Thoracic aorta (tissue), 2 donors: ENCODE measurements at regions not wholly inside any gene's neighbourhood (a gene's known extent, or its start where the extent isn't known, plus 50 kb on each side); places are given as distances from the start of the nearest gene placed in this dataset.

ENCODE experiments used
- ATAC-seq: fragments of 150-250 bp; one replicate; pipeline ENCODE4 v1.8.0; 2017; ENCODE audit warnings: low read depth; ENCODE audit not compliant: insufficient number of reproducible peaks, low FRiP score
- DNase-seq: peaks from one replicate; pipeline ENCODE4 v3.0.0-alpha.2; 2020; ENCODE audit warnings: low spot score
- H3K27ac ChIP-seq, 2 donors: fragments of 200-600 bp; sonication (generic); 1 replicate in 1 of 2; 2 replicates in 1 of 2; pipeline ENCODE4 v1.5.1; 2016; ENCODE audit warnings: mild to moderate bottlenecking in 2 of 2, moderate library complexity in 2 of 2
- H3K27me3 ChIP-seq: fragments of 200-600 bp; sonication (generic); replicated peaks from 2 replicates; pipeline ENCODE4 v1.6.0; 2016; ENCODE audit warnings: mild to moderate bottlenecking; ENCODE audit not compliant: insufficient read depth
- H3K36me3 ChIP-seq: fragments of 200-600 bp; sonication (generic); one replicate; pipeline ENCODE4 v1.5.1; 2016
- H3K4me1 ChIP-seq, 2 donors: fragments of 200-600 bp; sonication (generic); 1 replicate in 1 of 2; 2 replicates in 1 of 2; pipeline versions ENCODE4 v1.5.1 to v1.6.0; 2016; ENCODE audit warnings: low read depth in 2 of 2, mild to moderate bottlenecking in 1 of 2; ENCODE audit not compliant: control insufficient read depth in 1 of 2
- H3K4me3 ChIP-seq: fragments of 200-600 bp; sonication (generic); 2 replicates; pipeline ENCODE4 v1.5.1; 2016; ENCODE audit warnings: mild to moderate bottlenecking
- H3K9me3 ChIP-seq: fragments of 200-600 bp; sonication (generic); 2 replicates; pipeline ENCODE4 v1.5.1; 2016
- TF ChIP-seq, protein P1 (sequence below): fragments of 200-600 bp; sonication (generic); IDR thresholded peaks from one replicate; pipeline ENCODE4 v1.5.1; 2019; ENCODE audit warnings: antibody characterized with exemption

DNA sequence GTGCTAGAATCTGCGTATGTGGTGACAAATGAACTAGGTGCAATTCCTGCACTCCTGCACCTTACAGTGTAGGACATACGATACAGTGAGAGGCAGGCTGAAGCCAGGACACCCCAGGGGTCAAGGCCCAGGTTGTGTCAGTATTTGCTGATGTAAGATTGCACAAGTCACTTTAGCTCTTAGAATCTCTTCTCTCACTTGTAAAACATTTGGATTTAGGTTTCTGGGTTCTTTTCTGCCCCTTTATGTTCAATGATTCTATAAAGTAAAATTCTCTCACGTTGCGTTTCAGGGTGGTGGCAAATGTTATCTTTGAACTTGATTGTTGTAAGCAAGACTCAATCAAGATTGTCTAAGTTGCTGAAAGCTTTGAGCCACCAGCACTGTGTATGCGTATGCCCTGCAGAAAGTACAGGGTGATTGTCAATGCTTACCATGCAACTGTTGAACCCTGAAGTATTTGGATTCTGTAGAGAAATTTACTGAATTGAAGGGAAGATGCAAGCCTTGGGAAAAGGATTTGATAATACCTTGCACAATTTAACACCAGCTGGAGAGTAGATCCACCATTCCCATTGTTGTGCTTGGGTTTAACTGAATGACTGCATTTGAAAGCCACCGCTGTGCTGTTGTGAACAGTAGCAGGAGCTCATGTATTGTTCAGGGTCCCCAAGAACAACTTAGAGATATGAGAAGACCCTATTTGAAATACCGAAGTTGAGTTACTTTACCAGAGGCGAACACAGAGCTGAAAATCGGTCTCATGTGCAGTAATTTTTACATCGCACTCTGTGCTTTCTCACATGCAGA lies 106.1 kb upstream of the CITED2 start:
- DNase-seq (no peak), ATAC-seq (no peak)
- Histone ChIP-seq H3K4me3 (no peak overlapping the region), H3K27me3 (no peaks in the 10 kb centered on the region), H3K27ac (no peak overlapping the region), H3K4me1 (no peaks in the 10 kb centered on the region), H3K9me3 (no peaks in the 10 kb centered on the region), H3K36me3 (no peaks in the 10 kb centered on the region)
- TF ChIP-seq, protein P1, sequence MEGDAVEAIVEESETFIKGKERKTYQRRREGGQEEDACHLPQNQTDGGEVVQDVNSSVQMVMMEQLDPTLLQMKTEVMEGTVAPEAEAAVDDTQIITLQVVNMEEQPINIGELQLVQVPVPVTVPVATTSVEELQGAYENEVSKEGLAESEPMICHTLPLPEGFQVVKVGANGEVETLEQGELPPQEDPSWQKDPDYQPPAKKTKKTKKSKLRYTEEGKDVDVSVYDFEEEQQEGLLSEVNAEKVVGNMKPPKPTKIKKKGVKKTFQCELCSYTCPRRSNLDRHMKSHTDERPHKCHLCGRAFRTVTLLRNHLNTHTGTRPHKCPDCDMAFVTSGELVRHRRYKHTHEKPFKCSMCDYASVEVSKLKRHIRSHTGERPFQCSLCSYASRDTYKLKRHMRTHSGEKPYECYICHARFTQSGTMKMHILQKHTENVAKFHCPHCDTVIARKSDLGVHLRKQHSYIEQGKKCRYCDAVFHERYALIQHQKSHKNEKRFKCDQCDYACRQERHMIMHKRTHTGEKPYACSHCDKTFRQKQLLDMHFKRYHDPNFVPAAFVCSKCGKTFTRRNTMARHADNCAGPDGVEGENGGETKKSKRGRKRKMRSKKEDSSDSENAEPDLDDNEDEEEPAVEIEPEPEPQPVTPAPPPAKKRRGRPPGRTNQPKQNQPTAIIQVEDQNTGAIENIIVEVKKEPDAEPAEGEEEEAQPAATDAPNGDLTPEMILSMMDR, result no peak

DNA sequence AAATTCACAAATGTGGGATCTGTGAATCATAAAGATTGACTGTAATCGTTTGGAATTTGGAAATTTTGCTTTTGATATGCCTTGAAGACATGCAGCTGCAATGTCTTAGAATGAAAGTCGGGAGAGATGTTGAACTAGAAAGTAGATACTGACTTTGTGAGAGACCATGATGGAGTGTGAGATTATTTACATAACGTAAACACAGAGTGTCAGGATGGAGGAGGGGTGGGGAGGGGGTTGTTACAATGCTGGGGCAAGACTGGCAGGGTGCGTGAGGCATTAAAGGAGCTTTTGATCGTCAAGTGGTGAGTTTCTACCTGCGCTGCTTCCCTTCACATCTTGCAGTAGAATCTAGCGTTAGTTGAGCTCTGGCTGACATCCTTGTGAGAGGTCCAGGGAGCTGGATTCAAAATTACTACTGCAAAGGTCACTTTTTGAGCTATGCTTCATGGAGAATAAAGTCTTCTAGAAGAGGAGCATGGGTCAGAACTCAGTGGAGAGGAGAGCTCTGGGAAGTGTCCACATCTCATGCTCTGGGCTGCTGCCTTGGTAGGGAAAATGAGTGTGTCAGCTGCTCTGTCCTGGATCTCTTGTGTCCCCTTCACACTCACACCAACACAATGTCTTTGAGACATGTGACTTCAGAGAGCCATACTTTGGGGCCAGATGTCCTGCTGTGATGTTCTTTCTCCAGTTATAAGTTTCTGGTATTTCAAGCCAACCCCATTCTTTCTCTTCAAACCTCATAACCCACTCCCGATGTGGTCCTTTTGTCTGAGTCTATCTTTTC lies 105.2 kb upstream of the CITED2 start:
- no peak overlapping the region for H3K4me3 ChIP-seq
- H3K27ac ChIP-seq, result no peak overlapping the region
- H3K36me3 ChIP-seq, result no peaks in the 10 kb centered on the region
- DNase-seq, result no peak
- peaks cover 1 to 2% of the 10 kb centered on the region in 2 donors for H3K4me1 ChIP-seq
- H3K9me3 ChIP-seq, result no peaks in the 10 kb centered on the region
- H3K27me3 ChIP-seq, result no peaks in the 10 kb centered on the region
- ATAC-seq, result no peak
- TF ChIP-seq, protein P1, result no peak

DNA sequence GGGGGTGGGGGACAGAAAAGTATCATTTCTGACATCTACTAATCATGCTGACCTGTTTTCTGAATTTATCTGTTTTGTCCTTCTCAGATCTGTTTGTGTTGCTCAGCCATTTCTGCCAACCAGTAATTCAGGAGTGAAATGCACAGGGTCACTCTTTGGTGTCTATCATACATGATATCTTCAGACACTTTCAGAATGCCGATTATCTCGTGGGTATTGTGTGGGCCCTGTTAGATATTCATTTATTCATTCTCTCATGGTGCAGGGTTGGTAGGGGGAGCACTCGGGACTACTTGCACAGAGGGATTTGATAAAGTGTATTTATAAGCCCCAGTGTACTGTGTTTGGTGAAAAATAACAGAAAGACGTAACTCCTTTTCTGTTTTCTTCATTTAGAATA lies 101.2 kb upstream of the CITED2 start:
- no peak for ATAC-seq
- Histone ChIP-seq H3K27me3 (no peaks in the 10 kb centered on the region), H3K27ac (no peak overlapping the region), H3K9me3 (no peaks in the 10 kb centered on the region), H3K4me3 (no peak overlapping the region), H3K36me3 (no peaks in the 10 kb centered on the region), H3K4me1 (peaks cover 15 to 25% of the 10 kb centered on the region in 2 donors)
- TF ChIP-seq, protein P1, result no peak
- no peak for DNase-seq

DNA sequence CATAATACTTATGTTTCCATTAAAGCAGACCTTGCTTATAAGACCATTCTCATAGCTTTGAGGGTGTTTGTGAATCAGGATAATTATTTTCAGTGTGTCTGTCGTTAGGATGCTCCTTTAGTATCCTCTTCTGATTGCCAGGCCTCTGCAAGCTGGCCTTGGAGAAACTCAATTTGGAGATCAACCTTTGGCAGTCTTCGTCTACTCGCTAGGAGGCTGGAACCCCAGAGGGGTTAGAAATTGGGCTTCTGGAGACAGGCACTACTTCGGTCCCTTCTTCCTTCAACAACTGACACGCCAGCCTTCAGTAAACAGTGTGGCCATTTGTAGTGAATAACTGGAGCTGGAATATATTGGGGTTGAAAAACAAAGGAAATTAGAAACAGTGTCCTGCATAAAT lies 100.8 kb upstream of the CITED2 start:
- H3K4me3 ChIP-seq, result no peak overlapping the region
- H3K27ac ChIP-seq, result no peak overlapping the region
- peaks cover 15 to 25% of the 10 kb centered on the region in 2 donors for H3K4me1 ChIP-seq
- TF ChIP-seq, protein P1, result no peak
- no peaks in the 10 kb centered on the region for H3K27me3 ChIP-seq
- ATAC-seq (no peak), DNase-seq (no peak)
- H3K36me3 ChIP-seq, result no peaks in the 10 kb centered on the region
- H3K9me3 ChIP-seq, result no peaks in the 10 kb centered on the region
